ENCODE measurements at regions not wholly inside any gene's neighbourhood (a gene's known extent, or its start where the extent isn't known, plus 50 kb on each side); places are given as distances from the start of the nearest gene placed in this dataset.

DNA sequence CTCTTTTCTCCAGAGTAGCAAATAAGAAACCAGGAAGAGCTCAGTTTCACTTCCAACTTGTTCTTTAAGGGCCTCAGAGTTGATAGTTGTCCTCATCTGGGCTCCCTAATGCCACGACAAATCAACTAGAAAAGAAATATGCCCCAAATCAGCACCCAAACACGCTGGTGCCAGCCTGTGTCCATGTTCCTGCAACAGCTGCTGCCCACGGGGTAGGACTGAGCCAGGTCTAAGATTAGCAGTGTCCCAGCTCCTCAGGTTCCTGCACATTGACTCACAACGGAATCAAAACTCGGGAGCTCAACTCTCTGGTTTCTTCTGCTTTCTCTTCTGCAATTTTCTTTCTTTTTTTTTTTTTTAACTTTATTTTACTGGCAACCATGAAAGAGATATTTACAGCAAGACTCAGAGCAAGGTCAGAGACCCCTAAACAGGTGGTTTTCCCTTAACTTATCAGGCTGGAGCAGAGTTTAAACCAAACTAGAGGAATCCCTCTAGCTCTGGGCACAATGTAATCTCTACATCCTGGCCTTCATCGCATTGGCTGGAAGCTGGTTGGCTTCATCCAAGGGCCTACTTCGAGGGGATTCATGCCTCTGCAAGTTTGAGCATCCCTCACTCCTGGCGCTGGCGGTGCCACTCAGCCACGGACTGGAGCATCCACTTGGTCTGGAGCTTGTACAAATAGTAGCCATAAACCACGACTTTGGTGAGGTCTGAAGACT, 126.1 kb downstream of the PFKFB3 start:
- DNase-seq (ENCODE audit: low spot score), result no peak
- 86% methylated on average over 11 of the region's 11 CpGs for WGBS
- Histone ChIP-seq H3K4me3 (no peak overlapping the region), H3K27me3 (replicated peaks; ENCODE audit: insufficient read depth) (no peaks in the 10 kb centered on the region), H3K36me3 (no peaks in the 10 kb centered on the region), H3K4me1 (replicated peaks) (no peaks in the 10 kb centered on the region), H3K9me3 (no peaks in the 10 kb centered on the region), H3K27ac (no peak overlapping the region)
- intact Hi-C loops (cut with DNase I), result no loop called here
- TF ChIP-seq POLR2A (IDR thresholded peaks at IDR 0.05) (no peak), POLR2AphosphoS5 (IDR thresholded peaks at IDR 0.05) (no peak)
- TF ChIP-seq, protein P1, sequence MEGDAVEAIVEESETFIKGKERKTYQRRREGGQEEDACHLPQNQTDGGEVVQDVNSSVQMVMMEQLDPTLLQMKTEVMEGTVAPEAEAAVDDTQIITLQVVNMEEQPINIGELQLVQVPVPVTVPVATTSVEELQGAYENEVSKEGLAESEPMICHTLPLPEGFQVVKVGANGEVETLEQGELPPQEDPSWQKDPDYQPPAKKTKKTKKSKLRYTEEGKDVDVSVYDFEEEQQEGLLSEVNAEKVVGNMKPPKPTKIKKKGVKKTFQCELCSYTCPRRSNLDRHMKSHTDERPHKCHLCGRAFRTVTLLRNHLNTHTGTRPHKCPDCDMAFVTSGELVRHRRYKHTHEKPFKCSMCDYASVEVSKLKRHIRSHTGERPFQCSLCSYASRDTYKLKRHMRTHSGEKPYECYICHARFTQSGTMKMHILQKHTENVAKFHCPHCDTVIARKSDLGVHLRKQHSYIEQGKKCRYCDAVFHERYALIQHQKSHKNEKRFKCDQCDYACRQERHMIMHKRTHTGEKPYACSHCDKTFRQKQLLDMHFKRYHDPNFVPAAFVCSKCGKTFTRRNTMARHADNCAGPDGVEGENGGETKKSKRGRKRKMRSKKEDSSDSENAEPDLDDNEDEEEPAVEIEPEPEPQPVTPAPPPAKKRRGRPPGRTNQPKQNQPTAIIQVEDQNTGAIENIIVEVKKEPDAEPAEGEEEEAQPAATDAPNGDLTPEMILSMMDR (IDR thresholded peaks at IDR 0.05), result no peak

DNA sequence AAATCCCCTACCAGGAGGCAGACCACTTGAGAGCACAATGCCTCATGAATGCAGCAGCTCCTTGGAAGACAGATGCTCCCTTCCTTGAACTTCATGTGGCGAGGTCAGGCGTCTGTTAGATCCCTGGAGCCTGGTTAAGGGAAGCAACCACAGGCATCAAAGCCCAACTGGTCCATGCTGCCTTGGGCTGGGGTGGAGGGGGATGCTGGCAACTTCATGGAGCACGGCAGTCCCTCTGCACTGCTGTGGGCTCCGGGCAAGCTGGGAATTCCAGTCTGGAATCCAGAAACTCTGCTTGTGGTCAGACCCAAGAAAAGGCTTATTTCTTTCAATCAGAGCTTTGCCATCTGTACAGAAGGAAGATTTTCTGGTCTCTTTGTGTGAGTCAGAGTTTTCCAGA, 130.4 kb downstream of the PFKFB3 start:
- Histone ChIP-seq H3K27ac (no peak overlapping the region), H3K27me3 (replicated peaks; ENCODE audit: insufficient read depth) (no peaks in the 10 kb centered on the region), H3K36me3 (no peaks in the 10 kb centered on the region), H3K4me1 (replicated peaks) (no peaks in the 10 kb centered on the region), H3K4me3 (no peak overlapping the region), H3K9me3 (no peaks in the 10 kb centered on the region)
- DNase-seq (ENCODE audit: low spot score), result no peak
- WGBS, result 90% methylated on average over 4 of the region's 4 CpGs
- no peak for TF ChIP-seq POLR2A (IDR thresholded peaks at IDR 0.05)
- TF ChIP-seq, protein P1 (IDR thresholded peaks at IDR 0.05), result no peak
- TF ChIP-seq POLR2AphosphoS5 (IDR thresholded peaks at IDR 0.05), result no peak
- intact Hi-C loops (cut with DNase I), result no loop called here

DNA sequence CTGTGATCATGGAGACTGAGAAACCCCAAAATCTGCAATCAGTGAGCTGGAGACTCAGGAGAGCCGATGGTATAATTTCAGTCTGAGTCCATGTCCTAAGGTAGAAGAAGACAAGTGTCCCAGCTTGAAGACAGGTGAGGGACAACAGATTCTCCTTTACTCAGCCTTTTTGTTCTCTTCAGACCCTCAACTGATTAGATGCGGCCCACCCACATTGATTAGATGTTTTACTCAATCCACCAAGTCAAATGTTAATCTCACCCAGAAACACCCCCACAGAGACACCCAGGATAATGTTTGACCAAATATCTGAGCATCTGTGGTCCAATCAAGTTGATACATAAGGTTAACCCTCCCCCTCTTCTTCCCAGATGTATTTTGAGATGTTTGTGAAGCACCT, 131.2 kb downstream of the PFKFB3 start:
- Histone ChIP-seq H3K27me3 (replicated peaks; ENCODE audit: insufficient read depth) (no peaks in the 10 kb centered on the region), H3K4me1 (replicated peaks) (no peaks in the 10 kb centered on the region), H3K4me3 (no peak overlapping the region), H3K36me3 (no peaks in the 10 kb centered on the region), H3K9me3 (no peaks in the 10 kb centered on the region), H3K27ac (no peak overlapping the region)
- DNase-seq (ENCODE audit: low spot score), result no peak
- WGBS, result 98% methylated on average over 2 of the region's 2 CpGs
- intact Hi-C loops (cut with DNase I), result no loop called here
- no peak for TF ChIP-seq POLR2A (IDR thresholded peaks at IDR 0.05)
- no peak for TF ChIP-seq POLR2AphosphoS5 (IDR thresholded peaks at IDR 0.05)
- TF ChIP-seq, protein P1 (IDR thresholded peaks at IDR 0.05), result no peak

DNA sequence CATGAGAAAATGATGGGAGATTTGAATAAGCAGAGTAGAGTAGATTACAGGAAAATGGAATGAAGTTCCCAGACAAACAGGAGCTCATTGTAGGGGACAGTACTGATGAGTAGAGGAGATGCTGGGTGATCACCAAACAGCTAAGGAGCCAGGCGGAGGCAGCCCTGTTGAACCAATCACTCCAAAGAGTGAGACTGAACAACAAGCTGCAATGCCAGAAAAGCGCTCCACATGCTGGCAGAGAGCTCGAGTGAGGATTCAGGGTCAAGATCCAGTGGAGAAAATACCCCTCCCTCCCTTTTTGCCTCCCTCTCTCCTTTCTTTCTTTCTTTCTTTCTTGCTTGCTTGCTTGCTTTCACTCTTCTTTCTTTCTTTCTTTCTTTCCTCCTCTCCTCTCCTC, 133.3 kb downstream of the PFKFB3 start:
- WGBS, result 88% methylated on average over 3 of the region's 3 CpGs
- Histone ChIP-seq H3K27me3 (replicated peaks; ENCODE audit: insufficient read depth) (no peaks in the 10 kb centered on the region), H3K36me3 (no peaks in the 10 kb centered on the region), H3K4me1 (replicated peaks) (no peaks in the 10 kb centered on the region), H3K4me3 (no peak overlapping the region), H3K27ac (no peak overlapping the region), H3K9me3 (no peaks in the 10 kb centered on the region)
- DNase-seq (ENCODE audit: low spot score), result no peak
- no peak for TF ChIP-seq POLR2A (IDR thresholded peaks at IDR 0.05)
- TF ChIP-seq, protein P1 (IDR thresholded peaks at IDR 0.05), result no peak
- TF ChIP-seq POLR2AphosphoS5 (IDR thresholded peaks at IDR 0.05), result no peak
- intact Hi-C loops (cut with DNase I), result no loop called here

DNA sequence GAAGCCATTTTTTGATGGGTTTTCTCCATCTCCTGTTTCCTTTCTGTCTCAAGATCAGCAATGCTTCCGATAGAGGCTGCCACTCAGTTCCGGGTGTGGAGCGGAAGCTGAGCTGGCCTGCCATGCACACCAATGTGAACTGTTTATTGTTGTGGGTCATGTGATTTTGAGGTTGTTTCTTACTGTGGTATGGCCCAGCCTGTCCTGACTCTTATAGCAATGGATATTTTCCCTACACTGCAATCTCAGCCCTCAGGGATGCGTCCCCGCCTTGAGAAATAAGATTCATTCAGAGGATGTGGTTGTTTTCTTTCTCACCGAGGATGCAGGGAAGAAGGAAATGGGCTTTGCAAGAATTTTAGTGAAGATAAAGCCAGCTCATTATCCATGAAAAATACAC, 134.7 kb downstream of the PFKFB3 start:
- TF ChIP-seq, protein P1 (IDR thresholded peaks at IDR 0.05), result no peak
- TF ChIP-seq POLR2AphosphoS5 (IDR thresholded peaks at IDR 0.05) (no peak), POLR2A (IDR thresholded peaks at IDR 0.05) (no peak)
- H3K4me3 ChIP-seq, result no peak overlapping the region
- 83% methylated on average over 6 of the region's 6 CpGs for WGBS
- no peak overlapping the region for H3K27ac ChIP-seq
- no peaks in the 10 kb centered on the region for H3K9me3 ChIP-seq
- H3K36me3 ChIP-seq, result no peaks in the 10 kb centered on the region
- no peak for DNase-seq (ENCODE audit: low spot score)
- H3K4me1 ChIP-seq (replicated peaks), result no peaks in the 10 kb centered on the region
- H3K27me3 ChIP-seq (replicated peaks; ENCODE audit: insufficient read depth), result no peaks in the 10 kb centered on the region
- intact Hi-C loops (cut with DNase I), result no loop called here

All from prostate gland (tissue), 2 donors.